WI38 (cell line): ENCODE measurements at regions not wholly inside any gene's neighbourhood (a gene's known extent, or its start where the extent isn't known, plus 50 kb on each side); places are given as distances from the start of the nearest gene placed in this dataset.
"Not testable (repeated sequence)": the region's sequence is repeated elsewhere in the genome, so short reads cannot be mapped to it uniquely, and the experiment has no call there.

Source experiments
- H3K4me3 ChIP-seq: 2 replicates; pipeline ENCODE4 v1.5.1; 2011; ENCODE audit warnings: low read depth, mild to moderate bottlenecking, control low read depth, low read length
- TF ChIP-seq, protein P1 (sequence below): IDR thresholded peaks from 2 replicates; pipeline ENCODE4 v1.5.1; 2012; ENCODE audit warnings: low read depth, mild to moderate bottlenecking, control low read depth, low read length

DNA sequence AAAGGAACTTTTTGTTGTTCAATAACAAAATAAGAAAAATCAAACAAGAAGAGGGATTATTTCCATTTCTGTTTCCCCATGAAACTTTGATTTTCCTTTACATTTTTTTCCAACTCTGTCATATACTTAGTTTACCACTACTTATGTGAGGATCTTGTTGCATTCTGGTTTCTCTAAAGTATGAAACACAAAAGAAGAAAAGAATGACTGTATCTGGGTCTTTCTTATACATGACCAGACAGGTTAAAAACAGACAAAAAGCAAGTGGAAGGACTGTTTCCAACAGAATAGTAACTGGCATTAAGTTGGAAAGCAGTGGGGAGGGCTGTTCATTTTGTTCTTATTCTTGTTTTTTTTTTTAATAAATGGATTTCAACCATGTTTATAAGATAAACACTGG, 1207.8 kb upstream of the FAM98A start:
- no peak overlapping the region for H3K4me3 ChIP-seq
- TF ChIP-seq, protein P1, sequence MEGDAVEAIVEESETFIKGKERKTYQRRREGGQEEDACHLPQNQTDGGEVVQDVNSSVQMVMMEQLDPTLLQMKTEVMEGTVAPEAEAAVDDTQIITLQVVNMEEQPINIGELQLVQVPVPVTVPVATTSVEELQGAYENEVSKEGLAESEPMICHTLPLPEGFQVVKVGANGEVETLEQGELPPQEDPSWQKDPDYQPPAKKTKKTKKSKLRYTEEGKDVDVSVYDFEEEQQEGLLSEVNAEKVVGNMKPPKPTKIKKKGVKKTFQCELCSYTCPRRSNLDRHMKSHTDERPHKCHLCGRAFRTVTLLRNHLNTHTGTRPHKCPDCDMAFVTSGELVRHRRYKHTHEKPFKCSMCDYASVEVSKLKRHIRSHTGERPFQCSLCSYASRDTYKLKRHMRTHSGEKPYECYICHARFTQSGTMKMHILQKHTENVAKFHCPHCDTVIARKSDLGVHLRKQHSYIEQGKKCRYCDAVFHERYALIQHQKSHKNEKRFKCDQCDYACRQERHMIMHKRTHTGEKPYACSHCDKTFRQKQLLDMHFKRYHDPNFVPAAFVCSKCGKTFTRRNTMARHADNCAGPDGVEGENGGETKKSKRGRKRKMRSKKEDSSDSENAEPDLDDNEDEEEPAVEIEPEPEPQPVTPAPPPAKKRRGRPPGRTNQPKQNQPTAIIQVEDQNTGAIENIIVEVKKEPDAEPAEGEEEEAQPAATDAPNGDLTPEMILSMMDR, result no peak

DNA sequence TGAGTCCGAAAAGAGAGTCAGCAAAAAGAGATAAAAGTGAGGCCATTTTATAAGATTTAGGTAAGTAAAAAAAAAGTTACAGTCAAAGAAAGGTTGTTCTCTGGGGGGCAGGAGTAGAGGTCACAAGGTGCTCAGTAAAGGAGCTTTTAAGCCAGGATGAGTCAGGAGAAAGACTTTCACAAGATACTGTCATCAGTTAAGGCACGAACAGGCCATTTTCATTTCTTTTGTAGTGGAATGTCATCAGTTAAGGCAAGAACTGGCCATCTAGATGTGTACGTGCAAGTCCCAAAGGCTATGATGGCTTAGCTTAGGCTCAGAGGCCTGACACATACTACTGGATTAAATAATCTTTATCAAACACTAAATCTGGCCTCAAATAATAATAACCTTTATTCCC, 1207.3 kb upstream of the FAM98A start:
- H3K4me3 ChIP-seq, result no peak overlapping the region
- TF ChIP-seq, protein P1, result no peak

DNA sequence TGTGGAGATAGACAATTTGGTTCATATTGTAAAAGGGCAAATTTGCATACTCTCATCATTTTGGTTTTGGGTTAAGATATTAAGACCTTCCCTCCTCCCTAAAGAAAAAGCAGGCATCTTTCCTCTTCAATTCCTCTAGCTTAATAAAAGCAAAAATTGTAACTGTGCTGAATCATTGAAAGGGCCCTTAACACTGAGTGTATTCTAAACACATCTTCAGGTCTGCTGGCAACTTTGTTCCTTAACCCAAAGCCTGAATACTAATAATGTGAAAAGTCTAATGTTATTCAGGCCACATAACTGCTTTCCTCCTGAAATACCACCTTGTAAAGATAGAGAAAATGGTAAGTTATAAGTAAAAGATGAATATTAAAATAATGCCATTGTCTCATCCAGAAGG, 1200.5 kb upstream of the FAM98A start:
- no peak overlapping the region for H3K4me3 ChIP-seq
- TF ChIP-seq, protein P1, result no peak

DNA sequence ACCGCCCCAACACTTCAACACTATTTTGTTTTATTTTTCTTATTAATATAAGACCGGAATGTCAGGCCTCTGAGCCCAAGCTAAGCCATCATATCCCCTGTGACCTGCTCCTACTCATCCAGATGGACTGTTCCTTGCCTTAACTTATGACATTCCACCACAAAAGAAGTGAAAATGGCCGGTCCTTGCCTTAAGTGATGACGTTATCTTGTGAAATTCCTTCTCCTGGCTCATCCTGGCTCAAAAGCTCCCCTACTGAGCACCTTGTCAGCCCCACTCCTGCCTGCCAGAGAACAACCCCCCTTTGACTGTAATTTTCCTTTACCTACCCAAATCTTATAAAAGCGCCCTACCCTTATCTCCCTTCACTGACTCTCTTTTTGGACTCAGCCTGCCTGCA, 1196.5 kb upstream of the FAM98A start:
- H3K4me3 ChIP-seq, result not testable (repeated sequence)

DNA sequence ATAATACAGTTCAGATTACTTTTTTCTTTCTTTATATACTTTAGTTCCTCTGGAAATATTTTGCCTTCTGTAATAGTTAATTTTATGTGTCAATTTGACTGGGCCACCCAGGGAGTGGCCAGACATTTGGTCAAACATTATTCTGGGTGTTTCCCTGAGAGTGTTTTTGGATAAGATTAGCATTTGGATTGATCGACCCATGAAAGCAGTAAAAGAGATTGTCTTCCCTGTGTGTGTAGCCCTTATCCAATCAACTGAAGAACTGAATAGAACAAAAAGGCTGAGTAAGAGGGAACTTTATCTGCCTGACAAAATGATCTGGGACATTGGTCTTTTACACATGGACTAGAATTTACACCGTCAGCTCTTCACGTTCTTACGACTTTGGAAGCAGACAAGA, 1190.1 kb upstream of the FAM98A start:
- TF ChIP-seq, protein P1, result no peak
- no peak overlapping the region for H3K4me3 ChIP-seq

DNA sequence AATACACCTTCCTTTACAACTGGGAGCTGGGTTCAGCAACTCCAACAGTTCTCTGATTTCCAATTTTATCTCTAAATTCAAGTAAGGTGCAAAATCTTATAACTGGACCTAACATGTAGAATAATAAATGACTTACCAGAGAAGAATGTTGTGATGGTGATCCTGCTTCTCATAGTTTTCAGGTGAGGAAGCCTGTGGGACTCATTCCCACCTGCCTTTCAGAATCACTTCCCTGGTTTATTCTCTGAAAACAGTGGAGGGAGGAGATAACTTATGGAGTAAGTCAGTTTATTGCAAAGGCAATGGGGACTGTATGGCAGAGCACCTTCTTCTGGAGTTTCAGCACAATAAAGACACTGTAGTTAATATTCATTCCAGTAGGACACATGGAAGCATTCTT, 1188.2 kb upstream of the FAM98A start:
- TF ChIP-seq, protein P1, result no peak
- no peak overlapping the region for H3K4me3 ChIP-seq

DNA sequence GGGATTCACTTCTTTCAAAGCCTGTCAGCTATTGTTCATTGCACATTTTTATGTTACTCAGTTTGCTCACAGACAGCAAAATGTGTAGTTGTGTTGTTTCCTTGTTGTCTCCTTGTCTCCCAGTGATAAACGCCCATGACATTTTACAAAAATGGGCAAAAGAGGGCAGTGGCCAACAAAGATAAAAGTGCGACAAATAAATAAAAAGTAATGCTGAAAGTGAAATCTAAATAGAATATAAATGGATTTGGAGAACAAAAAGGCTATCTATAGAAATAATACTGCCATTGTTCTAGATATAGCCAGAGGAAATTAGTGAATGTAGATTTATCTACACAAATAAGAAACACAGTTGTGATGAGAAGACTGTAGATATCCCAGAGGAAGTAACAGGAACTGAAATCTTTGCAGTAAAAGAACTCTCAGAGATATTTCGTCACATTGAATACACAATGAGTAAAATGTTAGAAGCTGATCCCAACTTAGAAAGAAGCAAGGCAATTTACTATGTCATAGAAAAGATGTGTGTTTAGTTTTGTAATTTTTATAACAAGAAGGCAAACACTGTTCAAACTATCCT, 1186.2 kb upstream of the FAM98A start:
- TF ChIP-seq, protein P1, result no peak
- H3K4me3 ChIP-seq, result no peak overlapping the region

DNA sequence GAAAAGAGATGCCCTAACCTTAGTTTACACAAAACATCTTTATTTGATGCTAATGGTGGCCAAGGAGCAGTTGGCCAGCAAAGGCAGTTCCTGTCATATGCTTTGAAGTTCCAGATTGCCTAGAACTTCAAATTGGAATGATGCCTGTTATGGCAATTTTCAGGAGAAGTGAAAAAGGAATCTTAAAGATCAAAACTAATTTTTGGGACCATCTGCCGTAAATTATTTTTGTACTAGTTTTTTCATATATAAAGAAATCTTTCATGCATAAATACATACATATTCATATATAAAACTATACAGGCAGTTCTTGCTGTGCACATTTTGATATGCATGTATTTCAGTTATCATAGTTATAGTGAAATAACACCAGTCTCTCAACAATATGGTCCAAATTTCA, 1185.6 kb upstream of the FAM98A start:
- no peak overlapping the region for H3K4me3 ChIP-seq
- TF ChIP-seq, protein P1, result no peak

DNA sequence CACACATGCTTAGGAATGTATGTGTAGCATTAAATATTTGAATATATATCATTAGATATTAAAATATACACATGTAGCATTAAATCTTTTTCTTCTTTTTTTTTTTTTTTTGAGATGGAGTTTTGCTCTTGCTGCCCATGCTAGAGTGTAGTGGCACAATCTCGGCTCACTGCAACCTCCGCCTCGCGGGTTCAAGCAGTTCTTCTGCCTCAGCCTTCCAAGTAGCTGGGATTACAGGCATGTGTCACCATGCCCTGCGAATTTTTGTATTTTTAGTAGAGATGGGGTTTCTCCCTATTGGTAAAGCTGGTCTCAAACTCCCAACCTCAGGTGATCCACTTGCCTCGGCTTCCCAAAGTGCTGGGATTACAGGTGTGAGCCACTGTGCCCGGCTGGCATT, 1151.6 kb upstream of the FAM98A start:
- H3K4me3 ChIP-seq, result not testable (repeated sequence)
